GM21423 (cell line): ENCODE measurements at regions not wholly inside any gene's neighbourhood (a gene's known extent, or its start where the extent isn't known, plus 50 kb on each side); places are given as distances from the start of the nearest gene placed in this dataset.

ENCODE experiments used
- ATAC-seq: cut with Tn5 transposase; IDR thresholded peaks from one replicate; pipeline ENCODE4 v1.9.1; 2021; ENCODE audit warnings: mild to moderate bottlenecking, moderate library complexity; ENCODE audit not compliant: unreplicated experiment

GRCh38 chr4:125433453-125433852 is 118.7 kb downstream of the FAT4 start:
- ATAC-seq: no peak

GRCh38 chr4:125434136-125434535 is 119.4 kb downstream of the FAT4 start:
- ATAC-seq: no peak

- ATAC-seq: no peak
Measured at GRCh38 chr4:125440814-125441213, 126.1 kb downstream of the FAT4 start.

GRCh38 chr4:125444166-125444565 is 129.4 kb downstream of the FAT4 start:
- no peak for ATAC-seq

GRCh38 chr4:125445525-125445924 is 130.8 kb downstream of the FAT4 start:
- ATAC-seq: no peak

GRCh38 chr4:125447551-125448290 is 133.0 kb downstream of the FAT4 start:
- ATAC-seq: no peak

- no peak for ATAC-seq
Measured at GRCh38 chr4:125456075-125456474, 141.3 kb downstream of the FAT4 start.

GRCh38 chr4:125459531-125459930 is 144.8 kb downstream of the FAT4 start:
- ATAC-seq: no peak

GRCh38 chr4:125461676-125462363 is 147.1 kb downstream of the FAT4 start:
- no peak for ATAC-seq

- no peak for ATAC-seq
Measured at GRCh38 chr4:125464146-125464545, 149.4 kb downstream of the FAT4 start.

- no peak for ATAC-seq
Measured at GRCh38 chr4:125481334-125482045, 166.7 kb downstream of the FAT4 start.

GRCh38 chr4:125482822-125483221 is 168.1 kb downstream of the FAT4 start:
- no peak for ATAC-seq

GRCh38 chr4:125483278-125483677 is 168.5 kb downstream of the FAT4 start:
- no peak for ATAC-seq

GRCh38 chr4:125484912-125485311 is 170.2 kb downstream of the FAT4 start:
- no peak for ATAC-seq

- ATAC-seq: no peak
Measured at GRCh38 chr4:125486351-125486750, 171.6 kb downstream of the FAT4 start.

GRCh38 chr4:125489952-125490690 is 175.4 kb downstream of the FAT4 start:
- no peak for ATAC-seq

- no peak for ATAC-seq
Measured at GRCh38 chr4:125492957-125493356, 178.2 kb downstream of the FAT4 start.

- no peak for ATAC-seq
Measured at GRCh38 chr4:125497861-125498260, 183.1 kb downstream of the FAT4 start.

GRCh38 chr4:125498981-125499380 is 184.2 kb downstream of the FAT4 start:
- no peak for ATAC-seq

- ATAC-seq: no peak
Measured at GRCh38 chr4:125501090-125501489, 186.3 kb downstream of the FAT4 start.

- no peak for ATAC-seq
Measured at GRCh38 chr4:125501568-125501967, 186.8 kb downstream of the FAT4 start.
